ENCODE measurements at regions not wholly inside any gene's neighbourhood (a gene's known extent, or its start where the extent isn't known, plus 50 kb on each side); places are given as distances from the start of the nearest gene placed in this dataset.

DNA sequence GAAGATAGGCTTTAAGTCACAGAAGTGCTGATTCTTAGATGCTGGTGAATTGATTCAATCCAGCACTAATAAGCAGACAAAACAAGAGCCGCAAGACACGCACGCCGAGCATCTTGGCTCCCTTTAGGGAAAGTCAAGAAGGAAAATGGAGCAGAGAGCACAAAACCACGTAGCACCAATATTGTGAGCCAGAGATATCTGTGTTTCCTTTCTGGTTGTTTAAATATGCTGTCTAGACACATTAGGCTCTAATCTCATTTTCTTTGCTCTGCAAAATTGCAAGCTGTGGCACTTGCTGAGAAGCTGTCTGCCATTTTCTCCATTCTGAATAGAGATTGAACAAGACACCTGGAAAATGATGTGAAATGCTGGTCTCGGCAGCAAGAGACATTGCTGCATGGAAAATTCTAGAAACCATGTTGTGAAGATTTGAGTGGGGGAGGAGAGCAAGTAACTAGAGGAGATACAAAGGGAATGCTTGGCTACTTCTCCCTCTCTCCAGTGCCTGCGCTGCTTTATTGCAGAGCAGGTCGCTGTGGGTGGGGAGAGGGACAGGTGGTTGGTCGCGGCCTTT, 336.3 kb downstream of the MED10 start:
- Histone ChIP-seq H3K4me1 (ENCODE audit: control insufficient read depth, insufficient read depth, low read length) (no peaks in the 10 kb centered on the region), H3K36me3 (ENCODE audit: control insufficient read depth, insufficient read depth, low read length) (no peaks in the 10 kb centered on the region), H3K4me3 (ENCODE audit: low read length) (no peak overlapping the region), H3K27ac (ENCODE audit: low read length) (no peak overlapping the region), H3K9me3 (ENCODE audit: control insufficient read depth, insufficient read depth, low read length) (no peaks in the 10 kb centered on the region), H3K27me3 (ENCODE audit: control insufficient read depth, insufficient read depth, low read length) (no peaks in the 10 kb centered on the region)
- no peak for TF ChIP-seq CTCF (IDR thresholded peaks at IDR 0.05)
- H3K27me3 Mint-ChIP-seq (ENCODE audit: low read depth in 2 of 2) = peaks cover 0 to 3% of the 10 kb centered on the region in 2 donors
- no peak overlapping the region for H3K27ac Mint-ChIP-seq
- intact Hi-C loops (cut with micrococcal nuclease) = no loop called here
- ATAC-seq = no peak
- no peak for DNase-seq
- H3K4me1 Mint-ChIP-seq = no peaks in the 10 kb centered on the region
- 86% methylated on average over 6 of the region's 10 CpGs for WGBS (ENCODE audit: insufficient coverage)
- no peaks in the 10 kb centered on the region for H3K9me3 Mint-ChIP-seq
- H3K4me3 Mint-ChIP-seq = no peak overlapping the region
- H3K36me3 Mint-ChIP-seq = no peaks in the 10 kb centered on the region

DNA sequence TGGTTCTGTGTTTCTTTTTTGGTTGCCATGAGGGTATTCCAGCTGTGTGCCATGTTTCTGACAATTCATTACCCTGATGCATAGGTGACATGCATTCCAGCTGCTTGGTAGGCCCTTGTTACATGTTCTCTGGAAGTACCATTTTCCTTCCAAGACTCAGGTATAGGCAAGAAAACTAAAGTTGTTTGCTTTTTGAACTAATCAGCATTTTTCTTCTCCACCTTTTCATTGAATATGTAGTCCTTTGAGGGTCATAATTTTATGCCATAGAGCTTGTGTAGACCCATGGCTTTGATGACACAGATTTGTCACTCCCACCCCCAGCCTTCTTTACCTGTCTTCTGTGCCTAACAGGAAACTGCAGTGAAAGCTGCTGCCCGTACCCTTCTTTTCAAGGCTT, 339.2 kb downstream of the MED10 start:
- WGBS (ENCODE audit: insufficient coverage) = 83% methylated on average over 1 of the region's 1 CpG

GRCh38 chr5:6036006-6036405, 342.3 kb downstream of the MED10 start:
- Mint-ChIP-seq H3K27ac (no peak overlapping the region), H3K9me3 (peaks cover 0 to 3% of the 10 kb centered on the region in 2 donors), H3K36me3 (no peaks in the 10 kb centered on the region), H3K27me3 (ENCODE audit: low read depth in 2 of 2) (peaks cover 0 to 3% of the 10 kb centered on the region in 2 donors), H3K4me1 (no peaks in the 10 kb centered on the region), H3K4me3 (no peak overlapping the region)
- Histone ChIP-seq H3K4me1 (ENCODE audit: control insufficient read depth, insufficient read depth, low read length) (no peaks in the 10 kb centered on the region), H3K4me3 (ENCODE audit: low read length) (no peak overlapping the region), H3K36me3 (ENCODE audit: control insufficient read depth, insufficient read depth, low read length) (no peaks in the 10 kb centered on the region), H3K27ac (ENCODE audit: low read length) (no peak overlapping the region), H3K9me3 (ENCODE audit: control insufficient read depth, insufficient read depth, low read length) (peaks cover 2% of the 10 kb centered on the region), H3K27me3 (ENCODE audit: control insufficient read depth, insufficient read depth, low read length) (no peaks in the 10 kb centered on the region)
- TF ChIP-seq CTCF (IDR thresholded peaks at IDR 0.05) = no peak
- WGBS (ENCODE audit: insufficient coverage) = 100% methylated on average over 1 of the region's 1 CpG
- intact Hi-C loops (cut with micrococcal nuclease) = no loop called here
- DNase-seq (no peak), ATAC-seq (no peak)

More for the DNA sequence above, 339.2 kb downstream of the MED10 start:
- Mint-ChIP-seq H3K4me3 (no peak overlapping the region), H3K9me3 (no peaks in the 10 kb centered on the region), H3K4me1 (no peaks in the 10 kb centered on the region), H3K27ac (no peak overlapping the region), H3K36me3 (no peaks in the 10 kb centered on the region), H3K27me3 (ENCODE audit: low read depth in 2 of 2) (peaks cover 0 to 3% of the 10 kb centered on the region in 2 donors)
- no peak overlapping the region for H3K27ac ChIP-seq (ENCODE audit: low read length)
- no peak for TF ChIP-seq CTCF (IDR thresholded peaks at IDR 0.05)
- no peaks in the 10 kb centered on the region for H3K27me3 ChIP-seq (ENCODE audit: control insufficient read depth, insufficient read depth, low read length)
- no peaks in the 10 kb centered on the region for H3K9me3 ChIP-seq (ENCODE audit: control insufficient read depth, insufficient read depth, low read length)
- no peaks in the 10 kb centered on the region for H3K36me3 ChIP-seq (ENCODE audit: control insufficient read depth, insufficient read depth, low read length)
- no peak overlapping the region for H3K4me3 ChIP-seq (ENCODE audit: low read length)
- intact Hi-C loops (cut with micrococcal nuclease) = no loop called here
- no peaks in the 10 kb centered on the region for H3K4me1 ChIP-seq (ENCODE audit: control insufficient read depth, insufficient read depth, low read length)
- DNase-seq (no peak), ATAC-seq (no peak)

GRCh38 chr5:6029811-6030271, 348.5 kb downstream of the MED10 start:
- no peak overlapping the region for H3K4me3 ChIP-seq (ENCODE audit: low read length)
- DNase-seq (no peak), ATAC-seq (no peak)
- no peaks in the 10 kb centered on the region for H3K4me1 ChIP-seq (ENCODE audit: control insufficient read depth, insufficient read depth, low read length)
- H3K27me3 Mint-ChIP-seq (ENCODE audit: low read depth in 2 of 2) = no peaks in the 10 kb centered on the region
- WGBS (ENCODE audit: insufficient coverage) = 71% methylated on average over 7 of the region's 7 CpGs
- H3K27me3 ChIP-seq (ENCODE audit: control insufficient read depth, insufficient read depth, low read length) = no peaks in the 10 kb centered on the region
- H3K9me3 ChIP-seq (ENCODE audit: control insufficient read depth, insufficient read depth, low read length) = peaks cover 2% of the 10 kb centered on the region
- no peaks in the 10 kb centered on the region for H3K36me3 Mint-ChIP-seq
- no peaks in the 10 kb centered on the region for H3K36me3 ChIP-seq (ENCODE audit: control insufficient read depth, insufficient read depth, low read length)
- H3K9me3 Mint-ChIP-seq = peaks cover 0 to 3% of the 10 kb centered on the region in 2 donors
- no peak overlapping the region for H3K27ac ChIP-seq (ENCODE audit: low read length)
- TF ChIP-seq CTCF (IDR thresholded peaks at IDR 0.05) = no peak
- no peaks in the 10 kb centered on the region for H3K4me1 Mint-ChIP-seq
- intact Hi-C loops (cut with micrococcal nuclease) = no loop called here
- H3K4me3 Mint-ChIP-seq = no peak overlapping the region
- no peak overlapping the region for H3K27ac Mint-ChIP-seq
